Choroid plexus epithelial cell (primary cell): ENCODE measurements at regions not wholly inside any gene's neighbourhood (a gene's known extent, or its start where the extent isn't known, plus 50 kb on each side); places are given as distances from the start of the nearest gene placed in this dataset.
"Not testable (repeated sequence)": the region's sequence is repeated elsewhere in the genome, so short reads cannot be mapped to it uniquely, and the experiment has no call there.

Experiments
- DNase-seq: peaks from one replicate; pipeline ENCODE4 v3.0.0-alpha.2; 2010; ENCODE audit warnings: low read depth
- H3K4me3 ChIP-seq: 2 replicates; pipeline ENCODE4 v1.5.1; 2011; ENCODE audit warnings: low read depth, mild to moderate bottlenecking, control low read depth, low read length, moderate library complexity
- CTCF ChIP-seq: conservative IDR thresholded peaks from 2 replicates; pipeline ENCODE4 v1.5.1; 2011; ENCODE audit warnings: low read depth, mild to moderate bottlenecking, control low read depth, inconsistent platforms, low read length, moderate library complexity

- no peak overlapping the region for H3K4me3 ChIP-seq
- DNase-seq, result peak; percentile 82
- TF ChIP-seq CTCF, result peak; percentile 42
These were observed 128.6 kb upstream of the NYAP2 start for GRCh38 chr2:225270861-225271260.

- no peak for DNase-seq
- no peak for TF ChIP-seq CTCF
- H3K4me3 ChIP-seq, result no peak overlapping the region
These were observed 129.5 kb upstream of the NYAP2 start for GRCh38 chr2:225270053-225270452.

GRCh38 chr2:225254363-225254762, 145.1 kb upstream of the NYAP2 start:
- TF ChIP-seq CTCF, result no peak
- no peak for DNase-seq

DNA sequence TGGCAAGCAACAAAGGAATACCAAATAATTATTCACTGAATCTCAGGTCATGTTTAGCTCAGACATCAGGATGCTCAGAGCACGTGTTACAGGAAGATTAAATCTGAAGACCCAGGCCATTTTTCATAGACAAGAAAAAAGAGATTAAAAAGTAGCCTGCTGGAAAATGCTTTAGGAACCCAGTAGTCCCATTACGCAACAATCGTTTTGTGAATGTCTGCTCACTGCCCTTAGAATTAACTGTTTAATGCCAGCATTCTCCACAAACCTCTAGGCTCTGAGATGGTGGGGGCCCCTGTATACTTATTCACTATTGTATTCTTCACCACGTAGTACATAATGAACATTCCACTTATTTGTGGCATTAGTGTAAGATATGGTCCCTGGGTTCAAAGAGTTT, 154.6 kb upstream of the NYAP2 start:
- H3K4me3 ChIP-seq, result no peak overlapping the region
- DNase-seq, result no peak
- TF ChIP-seq CTCF, result no peak

More at GRCh38 chr2:225254363-225254762, 145.1 kb upstream of the NYAP2 start:
- H3K4me3 ChIP-seq, result no peak overlapping the region

DNA sequence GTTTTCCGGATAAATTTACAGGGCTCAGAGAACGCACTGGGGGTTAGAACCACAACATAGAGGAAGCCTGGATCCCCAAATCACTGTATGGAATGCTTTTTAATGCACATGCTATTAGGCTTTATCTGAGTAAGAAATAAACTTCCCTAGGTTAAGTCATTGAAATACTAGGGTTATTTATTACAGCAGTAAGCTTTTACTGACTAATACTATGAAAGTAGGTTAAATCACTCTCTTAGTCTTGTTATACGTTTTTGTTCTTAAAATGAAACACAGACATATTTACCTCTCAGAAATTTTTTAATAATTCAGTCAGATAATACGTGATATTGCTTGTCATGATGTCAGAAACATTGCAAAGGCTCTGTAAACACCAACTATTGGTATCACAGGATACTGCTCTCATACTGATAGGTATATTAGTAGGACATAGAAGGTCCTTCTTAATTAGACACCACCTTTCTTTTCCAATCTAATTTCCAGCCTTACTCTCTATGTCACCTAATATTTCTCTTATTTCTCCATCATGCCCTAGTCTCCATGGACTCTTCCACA, 162.7 kb upstream of the NYAP2 start:
- no peak for TF ChIP-seq CTCF
- DNase-seq, result no peak
- H3K4me3 ChIP-seq, result no peak overlapping the region

DNA sequence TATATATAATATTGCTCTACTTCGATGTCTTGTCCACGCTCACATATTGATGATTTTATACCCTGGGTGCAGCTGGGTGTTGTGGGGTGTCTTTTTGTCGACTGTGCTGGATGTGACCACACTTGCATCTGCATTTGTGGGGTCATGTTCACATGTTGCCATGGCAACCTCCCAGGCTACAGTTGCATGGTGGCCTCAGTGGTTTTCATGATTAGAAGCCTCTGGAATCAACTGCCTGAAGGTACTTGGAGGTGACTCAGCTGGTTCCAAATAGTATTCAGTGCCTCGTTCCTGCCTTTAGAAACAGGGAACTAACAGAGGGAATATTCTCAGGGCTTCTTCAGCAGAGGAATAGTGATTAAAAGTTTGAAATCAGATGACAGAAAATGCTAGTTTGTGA, 166.3 kb upstream of the NYAP2 start:
- no peak for DNase-seq
- TF ChIP-seq CTCF, result no peak
- no peak overlapping the region for H3K4me3 ChIP-seq

DNA sequence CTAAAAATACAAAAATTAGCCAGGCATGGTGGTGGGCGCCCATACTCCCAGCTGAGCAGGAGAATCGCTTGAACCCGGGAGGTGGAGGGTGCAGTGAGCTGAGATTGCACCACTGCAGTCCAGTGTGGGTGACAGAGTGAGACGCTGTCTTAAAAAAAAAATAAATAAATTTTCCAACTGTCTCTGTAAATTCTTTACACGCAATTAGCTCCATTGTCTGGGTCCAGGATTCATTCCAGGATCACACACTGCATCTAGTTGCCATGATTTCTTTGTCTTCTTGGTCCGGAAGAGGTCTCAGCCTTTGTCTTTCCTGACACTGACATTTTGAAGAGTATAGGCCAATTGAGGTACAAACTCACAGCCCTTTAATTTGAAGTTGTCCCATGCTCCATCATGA, 167.6 kb upstream of the NYAP2 start:
- H3K4me3 ChIP-seq, result no peak overlapping the region
- DNase-seq, result no peak
- no peak for TF ChIP-seq CTCF

DNA sequence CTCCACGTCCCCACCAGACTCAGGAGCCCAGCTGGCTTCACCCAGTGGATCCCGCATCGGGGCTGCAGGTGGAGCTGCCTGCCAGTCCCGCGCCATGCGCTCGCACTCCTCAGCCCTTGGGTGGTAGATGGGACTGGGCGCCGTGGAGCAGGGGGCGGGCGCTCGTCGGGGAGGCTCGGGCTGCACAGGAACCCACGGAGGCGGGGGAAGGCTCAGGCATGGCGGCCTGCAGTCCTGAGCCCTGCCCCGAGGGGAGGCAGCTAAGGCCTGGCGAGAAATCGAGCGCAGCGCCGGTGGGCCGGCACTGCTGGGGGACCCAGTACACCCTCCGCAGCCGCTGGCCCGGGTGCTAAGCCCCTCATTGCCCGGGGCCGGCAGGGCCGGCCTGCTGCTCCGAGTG, 170.2 kb upstream of the NYAP2 start:
- not testable (repeated sequence) for DNase-seq, H3K4me3 ChIP-seq
